Stimulated activated CD8-positive, alpha-beta memory T cell treated with anti-CD3 and anti-CD28 coated beads, Interleukin-12 subunit alpha, Interleukin-12 subunit beta, amount 100 ng/mL, for 4 hours (primary cell): ENCODE measurements at regions not wholly inside any gene's neighbourhood (a gene's known extent, or its start where the extent isn't known, plus 50 kb on each side); places are given as distances from the start of the nearest gene placed in this dataset.

Experiments
- DNase-seq: peaks from one replicate; pipeline ENCODE4 v3.0.0-alpha.2; 2020; ENCODE audit warnings: low read depth

DNA sequence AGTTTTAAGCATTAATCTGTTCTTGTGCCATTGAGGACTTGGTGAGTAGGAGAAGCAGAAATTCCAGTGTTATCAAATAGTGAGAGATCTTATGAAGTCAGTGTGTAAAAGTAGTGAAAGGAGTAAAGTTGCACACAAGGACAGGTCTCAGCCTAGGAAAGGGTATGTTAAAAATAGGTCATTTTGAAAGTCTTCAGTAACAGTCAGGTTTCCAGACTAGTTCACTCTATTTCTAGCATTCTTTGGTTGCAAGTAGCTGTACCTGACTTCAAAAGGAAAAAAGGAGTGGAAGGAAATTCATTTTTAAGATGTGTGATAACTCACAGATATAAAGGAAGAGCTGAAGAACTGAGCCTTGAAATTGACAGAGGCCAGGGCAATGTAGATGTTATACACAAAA lies 250.1 kb upstream of the SATB1 start:
- no peak for DNase-seq

DNA sequence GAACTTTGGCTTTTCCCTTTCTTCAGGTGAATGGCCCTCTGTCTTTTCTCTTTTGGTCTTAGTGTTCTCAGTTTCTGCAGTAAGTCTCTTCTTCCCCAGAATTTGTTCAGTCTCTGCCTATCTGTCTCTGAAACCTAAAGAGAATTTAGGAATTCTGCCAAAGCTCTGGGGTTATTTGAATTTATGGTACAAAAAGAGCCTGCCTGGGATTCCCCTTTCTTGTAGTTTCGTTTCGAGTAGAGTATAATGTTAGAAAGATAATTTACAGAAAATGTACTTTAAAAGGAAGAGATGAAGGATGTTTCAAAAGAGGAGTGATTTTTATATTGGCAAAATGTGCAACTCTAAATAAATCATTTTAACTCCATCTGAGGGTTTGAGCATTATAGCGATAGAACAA lies 247.4 kb upstream of the SATB1 start:
- no peak for DNase-seq

DNA sequence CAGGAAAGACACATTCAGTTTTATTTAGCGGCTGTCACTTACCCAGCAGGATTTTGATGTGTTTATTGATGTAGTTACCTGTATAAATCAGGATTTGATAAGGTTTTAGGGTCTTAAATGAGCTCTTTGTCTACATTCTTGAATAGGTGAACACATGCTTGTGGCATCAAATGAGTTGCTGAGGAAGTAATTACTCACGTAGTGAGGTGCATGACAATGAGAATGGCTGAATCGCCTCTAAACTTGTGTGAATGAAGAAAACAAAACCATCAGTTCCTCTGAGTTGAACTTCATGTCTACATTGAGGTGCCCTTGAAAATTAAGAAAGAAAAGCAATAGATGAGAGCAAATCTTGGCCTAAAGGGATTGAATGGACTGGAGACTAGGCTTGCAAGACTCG lies 245.6 kb upstream of the SATB1 start:
- no peak for DNase-seq

DNA sequence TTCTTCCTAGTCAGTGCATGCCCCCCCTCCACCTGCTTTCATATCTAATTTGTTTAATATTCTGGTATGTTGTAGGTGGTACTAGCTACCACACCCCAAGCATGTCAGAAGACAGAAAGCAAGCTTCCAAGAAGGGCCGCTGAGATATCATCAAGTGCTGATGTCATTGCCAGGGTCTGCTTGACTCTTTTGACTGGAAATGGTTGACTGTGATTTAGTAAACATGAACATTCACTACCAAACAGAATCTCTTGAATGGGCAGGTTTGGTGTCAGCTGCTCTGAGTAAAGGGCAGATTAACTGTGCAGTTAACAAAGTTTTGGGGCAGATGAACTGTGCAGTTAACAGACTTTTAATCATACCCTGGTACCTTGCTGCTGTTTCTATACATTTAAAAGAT lies 244.2 kb upstream of the SATB1 start:
- no peak for DNase-seq

DNA sequence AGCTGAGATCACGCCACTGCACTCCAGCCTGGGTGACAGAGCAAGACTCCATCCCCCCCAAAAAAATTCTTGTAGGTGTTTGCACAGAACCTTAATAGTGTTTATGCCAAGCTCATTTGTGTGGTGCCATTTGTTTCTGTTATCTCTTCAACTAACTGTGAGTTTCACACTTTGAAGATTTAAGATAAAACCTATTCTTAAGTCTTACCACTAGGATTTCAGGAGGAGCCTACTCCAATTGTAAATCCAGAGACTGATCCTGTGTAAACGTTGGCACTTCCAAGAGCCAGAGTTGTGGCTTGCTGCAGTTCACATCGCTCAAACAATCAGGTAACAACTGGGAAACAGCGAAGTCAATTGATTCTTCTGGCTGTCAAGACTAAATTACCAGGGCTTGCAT lies 242.4 kb upstream of the SATB1 start:
- no peak for DNase-seq

DNA sequence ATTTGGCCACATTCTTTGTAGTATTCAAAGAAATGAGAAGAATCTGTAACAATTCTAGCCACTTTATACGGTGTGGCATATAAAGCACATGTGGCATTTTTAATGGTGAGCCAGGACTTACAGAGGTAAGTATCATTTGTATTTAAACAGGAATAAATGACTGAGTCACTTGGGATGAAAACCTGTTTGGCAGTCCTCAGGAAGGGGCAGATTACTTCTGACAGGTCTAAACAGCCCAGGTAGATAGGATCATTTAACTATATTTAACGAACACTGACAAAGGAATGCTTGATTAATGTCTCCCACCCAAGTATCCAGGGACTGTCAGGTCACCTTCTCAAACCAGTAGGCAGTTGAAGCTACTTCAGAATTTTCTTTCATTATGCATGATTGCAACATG lies 241.5 kb upstream of the SATB1 start:
- no peak for DNase-seq

DNA sequence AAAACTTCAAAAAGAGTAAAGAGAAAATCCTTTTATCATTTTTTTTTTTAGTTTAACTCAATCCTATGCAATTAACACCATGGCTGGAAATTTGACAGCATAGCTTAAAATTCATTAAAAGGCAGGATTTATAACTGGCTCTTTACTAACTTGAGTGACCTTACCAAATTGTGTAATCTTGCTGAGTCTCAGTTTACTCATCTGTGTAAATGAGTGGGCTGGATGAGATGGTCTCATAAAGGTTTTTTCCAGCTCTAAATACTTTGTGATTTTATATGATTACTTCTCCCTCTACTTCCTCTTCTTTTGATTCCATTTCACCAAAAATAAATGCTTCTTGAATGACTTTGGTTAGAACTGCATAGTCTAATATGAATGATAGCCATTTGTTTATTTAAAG lies 234.9 kb upstream of the SATB1 start:
- no peak for DNase-seq

DNA sequence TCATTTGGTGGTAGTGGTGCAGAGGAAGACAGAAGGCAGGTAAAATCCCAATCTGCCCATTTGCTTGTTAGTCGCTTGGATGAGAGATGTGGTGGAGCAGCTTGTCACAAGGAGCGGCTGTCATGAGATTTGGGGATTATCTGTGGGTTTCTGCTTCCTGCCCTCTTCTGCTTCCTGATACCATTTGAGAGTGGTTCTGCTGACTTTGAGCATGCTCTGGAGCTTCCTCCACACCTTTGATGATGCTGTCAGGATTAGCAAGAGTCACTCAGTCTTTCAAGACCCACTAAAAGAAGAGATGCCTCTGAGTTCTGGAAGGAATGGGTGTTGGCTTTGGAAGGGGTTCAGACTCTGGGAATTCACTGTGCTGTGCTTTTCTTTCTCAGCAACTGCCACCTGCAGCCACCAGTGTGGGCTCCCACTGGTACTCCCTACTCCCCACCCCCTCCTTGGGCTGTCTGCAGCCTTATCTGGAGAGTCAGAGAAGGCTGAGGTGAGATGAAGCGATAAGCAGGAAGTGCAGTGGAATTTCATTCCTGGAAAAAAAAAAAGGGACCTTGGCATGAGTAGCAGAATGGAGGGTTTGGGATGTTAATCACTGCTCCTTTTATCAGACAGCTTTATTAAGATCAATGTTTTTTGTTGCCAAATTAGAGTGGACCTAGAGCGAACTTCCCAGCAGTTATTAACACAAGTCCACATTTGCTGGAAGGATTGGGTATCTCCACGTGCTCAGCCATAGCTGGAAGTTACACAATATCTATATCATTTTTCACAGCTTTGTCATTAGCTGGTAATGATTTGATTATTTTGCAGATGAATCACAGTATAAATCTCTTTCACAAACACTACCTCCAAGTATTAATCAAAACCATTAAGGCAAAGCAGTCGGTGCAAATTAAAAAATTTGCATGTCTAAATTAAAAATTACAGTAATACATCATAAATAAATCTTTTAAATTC lies 233.0 kb upstream of the SATB1 start:
- no peak for DNase-seq

DNA sequence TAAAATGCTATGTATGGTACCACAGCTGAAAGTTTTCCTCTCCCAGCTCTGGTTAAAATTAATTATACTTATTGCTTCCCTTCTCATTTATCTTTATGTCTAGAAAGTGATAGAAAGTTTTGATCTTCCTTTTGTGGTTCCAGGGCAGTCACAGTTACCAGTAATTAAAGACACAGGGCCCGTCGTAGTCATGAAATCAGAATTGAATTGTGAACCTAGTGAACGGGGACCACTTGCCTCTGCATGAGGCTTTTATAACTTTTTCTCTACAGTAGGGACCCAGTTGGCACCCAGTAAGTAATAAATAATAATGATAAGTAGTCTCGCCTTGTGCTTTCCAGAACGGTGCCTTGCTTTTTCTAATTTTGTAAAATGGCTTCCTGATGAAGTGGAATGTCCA lies 231.7 kb upstream of the SATB1 start:
- DNase-seq = no peak

DNA sequence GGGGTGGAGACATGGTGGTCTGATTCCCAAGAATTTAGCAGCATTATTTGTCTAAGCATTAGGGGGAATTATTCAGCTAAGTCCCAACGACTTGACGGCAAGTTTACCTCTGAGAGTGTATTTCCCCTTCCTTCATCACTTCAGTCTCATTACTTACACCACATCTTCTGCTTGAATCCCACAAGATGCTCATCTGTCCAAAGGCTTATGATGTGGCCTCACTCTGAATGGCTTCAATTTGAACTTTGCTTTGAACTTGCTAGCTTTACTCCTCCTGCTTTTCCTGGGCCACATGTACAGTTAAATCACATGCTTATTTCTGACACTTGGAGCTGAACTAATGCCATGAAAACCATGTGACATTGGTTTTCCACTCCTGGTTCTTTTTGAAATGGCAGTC lies 231.3 kb upstream of the SATB1 start:
- no peak for DNase-seq

DNA sequence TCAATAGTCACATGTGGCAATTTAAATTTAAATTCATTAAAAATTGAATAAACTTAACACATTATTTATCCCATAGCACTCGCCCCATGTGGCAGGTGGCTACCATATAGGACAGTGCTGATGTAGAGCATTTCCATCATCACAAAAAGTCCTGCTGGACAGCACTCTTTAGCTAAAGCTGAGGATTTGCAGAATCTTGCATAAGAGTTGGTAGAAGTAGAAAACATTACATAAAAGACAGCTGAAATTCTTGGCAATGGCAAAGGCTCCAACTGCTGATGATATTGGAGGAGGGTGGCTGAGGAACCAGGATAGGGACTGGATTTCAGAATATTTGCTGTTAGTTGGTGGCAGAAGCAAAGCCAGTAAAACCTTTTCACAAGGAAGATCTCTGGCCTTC lies 230.7 kb upstream of the SATB1 start:
- DNase-seq = no peak

DNA sequence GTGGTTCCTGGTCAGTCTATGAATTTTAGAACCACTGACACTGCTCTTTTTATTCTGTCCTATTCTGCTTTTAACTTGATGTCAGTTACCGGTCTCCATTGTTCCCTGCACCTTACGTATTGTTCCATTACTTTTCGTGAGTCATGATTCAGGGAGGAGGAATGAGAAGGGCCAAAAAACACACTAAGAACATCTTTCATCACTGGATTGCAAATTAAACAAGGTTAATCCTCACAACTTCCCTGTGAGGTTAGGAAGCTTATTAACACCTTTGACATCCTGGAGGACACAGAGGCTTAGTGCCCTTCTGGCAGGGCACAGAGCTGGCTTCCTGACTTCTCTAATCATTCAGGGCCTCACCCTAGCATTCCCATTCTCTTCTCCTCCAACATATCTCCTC lies 227.6 kb upstream of the SATB1 start:
- DNase-seq = no peak

DNA sequence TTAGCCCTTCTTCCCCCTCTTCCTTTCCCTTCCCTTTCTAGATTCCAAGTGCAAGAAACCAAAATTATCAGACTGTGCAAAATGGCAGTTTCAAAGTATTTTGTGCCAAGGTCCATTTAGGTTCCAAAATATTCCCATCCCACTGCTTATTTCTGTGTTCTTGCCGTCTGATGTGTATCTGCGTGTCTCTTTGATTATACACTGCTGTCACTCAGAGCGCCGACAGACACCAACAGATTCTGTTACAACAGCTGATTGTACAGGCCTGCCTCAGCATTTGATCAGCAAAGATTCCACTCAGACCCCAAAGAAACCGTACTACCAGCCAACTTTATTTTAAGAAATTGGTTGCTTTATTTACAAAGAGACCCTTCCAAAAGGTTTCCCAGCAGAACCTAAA lies 225.6 kb upstream of the SATB1 start:
- DNase-seq = no peak

DNA sequence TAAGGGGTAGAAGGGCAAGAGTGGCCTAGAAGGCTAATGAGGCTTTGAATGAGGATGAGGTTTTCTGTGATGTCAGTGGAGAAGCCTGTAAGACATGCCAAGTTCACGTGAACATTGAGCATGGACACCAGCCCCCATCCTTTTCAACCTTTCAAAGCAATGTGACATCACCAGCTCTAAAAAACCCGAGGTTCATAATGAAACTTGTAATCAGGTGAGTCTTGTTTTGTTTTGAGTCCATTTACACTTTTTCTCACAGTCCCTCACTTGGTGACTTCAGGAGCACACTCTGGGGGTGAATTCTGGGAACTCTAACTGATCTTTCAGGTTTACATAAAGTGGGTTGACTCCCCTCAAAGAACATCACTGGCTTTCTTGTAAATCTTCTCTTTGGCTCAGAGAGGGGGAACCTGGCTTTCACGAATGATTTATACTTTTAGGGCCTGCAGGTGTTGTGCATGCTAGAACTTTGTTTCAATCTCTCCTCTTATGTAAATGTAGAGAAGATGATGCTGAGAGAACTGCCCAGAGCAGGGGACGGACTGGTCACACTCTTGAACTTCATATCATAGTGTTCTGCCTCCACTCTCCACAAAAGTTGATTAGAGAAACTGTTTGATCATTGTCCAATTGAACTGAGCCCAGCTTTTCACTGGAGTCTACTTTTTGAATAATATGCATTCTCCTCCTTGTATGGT lies 224.7 kb upstream of the SATB1 start:
- no peak for DNase-seq

DNA sequence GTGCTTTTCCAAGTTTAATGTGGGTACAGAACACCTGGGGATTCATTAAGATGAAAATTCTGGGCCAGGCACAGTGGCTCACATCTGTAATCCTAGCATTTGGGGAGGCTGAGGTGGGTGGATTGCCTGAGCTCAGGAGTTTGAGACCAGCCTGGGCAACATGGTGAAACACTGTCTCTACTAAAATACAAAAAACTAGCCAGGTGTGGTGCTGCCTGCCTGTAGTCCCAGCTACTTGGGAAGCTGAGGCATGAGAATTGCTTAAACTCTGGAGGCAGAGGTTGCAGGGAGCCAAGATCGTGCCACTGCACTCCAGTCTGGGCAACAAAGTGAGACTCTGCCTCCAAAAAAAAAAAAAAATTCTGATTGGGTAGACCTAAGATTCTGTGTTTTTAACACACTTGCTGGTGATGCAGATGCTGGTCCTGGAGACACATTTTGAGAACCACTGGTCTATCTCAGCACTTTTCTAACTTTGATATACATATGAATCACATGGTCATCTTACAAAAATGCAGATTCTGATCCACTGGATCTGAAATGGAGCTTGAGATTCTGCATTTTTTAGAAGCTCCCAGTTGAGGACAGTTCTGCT lies 223.8 kb upstream of the SATB1 start:
- no peak for DNase-seq

DNA sequence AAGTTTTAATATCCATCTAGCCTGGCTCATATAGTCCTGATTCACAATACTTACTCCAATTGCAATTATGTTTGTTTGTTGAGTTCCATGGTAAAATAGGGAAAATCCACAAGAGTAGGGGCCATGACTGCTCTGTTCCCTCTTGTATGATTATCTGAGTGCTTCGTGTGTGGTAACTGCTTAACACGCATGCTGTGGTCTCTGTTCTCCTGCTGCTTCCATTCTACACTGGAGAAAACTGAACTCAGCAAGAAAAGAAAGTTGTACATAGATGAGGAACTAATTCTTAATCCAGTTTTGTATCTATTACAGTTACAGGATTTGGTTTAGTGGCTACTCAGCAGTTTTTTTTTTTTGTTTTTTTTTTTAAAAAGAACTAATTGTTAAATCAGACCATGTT lies 223.0 kb upstream of the SATB1 start:
- DNase-seq = no peak

DNA sequence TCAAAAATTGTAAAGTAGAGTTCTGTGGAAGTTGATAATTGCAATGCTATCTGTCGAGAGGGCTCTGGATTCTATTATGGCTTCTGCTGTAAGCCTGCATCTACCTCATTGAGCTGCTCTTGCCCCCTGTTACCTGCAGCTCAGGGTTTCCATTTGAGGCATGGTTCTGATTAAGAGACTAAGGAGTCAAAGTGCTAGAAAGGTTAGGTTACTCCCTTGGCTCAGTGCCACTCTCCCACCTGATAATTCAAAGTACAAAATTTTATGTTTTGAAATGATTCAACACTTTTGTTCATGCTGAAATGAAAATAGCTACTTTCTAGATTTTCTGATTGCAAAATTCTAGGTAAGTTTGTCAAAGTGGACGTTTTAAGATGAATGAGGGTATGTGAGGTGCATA lies 220.5 kb upstream of the SATB1 start:
- DNase-seq = no peak

DNA sequence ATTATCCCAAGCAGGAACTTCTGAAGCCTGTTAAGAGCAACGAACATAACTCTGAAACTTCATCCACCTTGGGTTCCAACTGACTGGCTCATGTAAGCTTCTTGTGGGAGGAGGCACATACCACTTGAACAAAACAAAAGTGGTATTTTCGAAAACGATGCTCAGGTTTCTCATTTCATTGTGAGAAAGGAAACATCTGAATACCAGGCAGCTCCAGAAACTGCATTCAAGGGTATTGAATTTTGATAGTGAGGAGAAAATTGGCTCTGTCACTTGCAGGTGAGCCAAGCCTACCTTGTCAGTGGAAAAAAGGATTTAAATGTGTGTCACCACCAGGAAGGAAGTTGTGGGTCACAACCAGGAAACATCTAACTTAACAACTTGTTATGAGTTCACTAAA lies 218.1 kb upstream of the SATB1 start:
- DNase-seq = no peak

DNA sequence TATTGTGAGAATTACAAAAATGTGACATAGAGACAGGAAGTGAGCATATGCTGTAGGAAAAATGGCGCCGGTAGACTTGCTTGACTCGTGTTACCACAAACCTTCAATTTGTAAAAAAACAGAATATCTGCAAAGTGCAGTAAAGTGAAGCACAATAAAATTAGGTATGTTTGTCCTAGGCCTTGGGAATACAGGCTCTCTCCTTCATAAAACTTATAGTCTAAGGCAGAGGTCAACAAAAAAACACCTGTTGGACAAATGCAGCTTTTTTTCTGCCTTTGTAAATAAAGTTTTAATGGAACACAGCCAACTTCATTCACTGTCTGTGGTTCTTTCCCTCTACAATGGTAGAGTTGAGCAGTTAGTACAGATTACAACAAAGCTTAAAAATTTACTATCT lies 216.8 kb upstream of the SATB1 start:
- DNase-seq = no peak

DNA sequence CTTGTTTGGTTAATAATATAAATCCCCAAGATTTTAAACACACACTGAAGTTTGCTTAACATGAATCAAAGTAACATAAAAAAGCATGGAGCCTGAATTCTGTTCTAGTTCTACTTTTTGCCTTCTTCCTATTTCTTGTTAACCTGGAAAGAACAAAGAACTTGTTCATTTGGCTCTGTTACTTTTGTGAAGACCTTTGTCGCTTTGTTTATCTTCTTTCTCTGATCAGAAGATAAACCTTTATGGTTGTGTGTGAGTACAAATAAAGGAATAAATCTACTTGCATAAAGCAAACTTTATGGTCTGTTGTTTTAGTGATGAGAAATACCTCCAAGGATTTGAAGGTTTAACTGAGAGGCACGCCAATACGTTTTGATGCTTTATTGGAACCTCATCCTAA lies 210.1 kb upstream of the SATB1 start:
- DNase-seq = no peak

DNA sequence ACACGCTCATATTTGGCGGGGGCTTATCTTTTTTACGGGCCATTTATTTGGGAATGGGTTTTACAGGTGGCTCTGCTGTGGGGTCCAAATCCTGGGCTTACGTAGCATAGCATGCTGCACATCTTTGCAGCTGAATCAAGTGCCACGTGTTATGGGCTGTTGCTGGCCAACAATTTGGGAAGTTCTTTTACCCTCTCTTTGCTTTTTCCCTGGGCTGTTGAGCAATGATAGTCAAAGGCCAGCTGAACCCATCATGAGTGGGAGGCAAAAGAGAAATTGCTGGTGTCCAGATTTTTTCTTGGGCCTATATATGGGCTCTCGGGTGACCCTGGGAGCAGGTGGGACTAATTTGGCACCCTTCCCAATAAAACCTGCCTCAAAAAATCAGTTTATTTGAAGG lies 209.3 kb upstream of the SATB1 start:
- DNase-seq = no peak

DNA sequence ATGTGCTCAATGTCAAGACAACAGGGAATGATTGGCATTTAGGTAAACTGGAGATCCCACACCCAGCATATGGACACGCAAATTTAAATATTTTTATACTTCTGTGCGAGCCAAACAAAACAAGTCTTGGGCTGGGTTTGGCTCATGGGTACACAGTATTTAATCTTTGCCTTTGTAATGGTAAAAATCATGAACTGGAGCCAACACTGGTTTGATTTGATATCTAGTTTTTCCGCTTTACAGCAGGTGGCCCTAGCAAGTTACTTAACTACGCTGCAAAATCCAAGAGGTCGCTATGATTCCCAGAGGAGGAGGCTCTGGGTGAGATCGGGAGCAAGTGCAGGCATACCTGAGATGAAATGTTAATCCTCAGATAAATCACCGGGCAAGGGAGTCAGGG lies 207.9 kb upstream of the SATB1 start:
- no peak for DNase-seq

DNA sequence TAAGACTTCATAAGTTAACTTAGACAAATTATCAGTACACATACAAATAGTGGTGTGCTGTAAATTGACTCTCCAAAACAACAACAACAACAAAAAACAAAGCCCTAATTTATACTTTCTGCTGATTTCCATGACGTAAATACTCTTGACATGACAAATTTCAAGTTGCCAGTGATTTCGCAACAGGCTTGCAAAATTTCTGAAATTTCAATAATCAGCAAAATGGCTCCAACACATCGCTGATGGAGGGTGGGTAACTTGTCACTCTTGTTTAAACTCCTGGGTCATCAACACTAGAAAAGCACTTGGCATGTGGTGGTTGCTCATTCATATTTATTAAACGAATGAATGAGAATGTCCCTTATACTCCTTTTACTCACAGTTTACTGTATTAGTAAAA lies 205.2 kb upstream of the SATB1 start:
- no peak for DNase-seq
